ENCODE measurements at regions not wholly inside any gene's neighbourhood (a gene's known extent, or its start where the extent isn't known, plus 50 kb on each side); places are given as distances from the start of the nearest gene placed in this dataset.

DNA sequence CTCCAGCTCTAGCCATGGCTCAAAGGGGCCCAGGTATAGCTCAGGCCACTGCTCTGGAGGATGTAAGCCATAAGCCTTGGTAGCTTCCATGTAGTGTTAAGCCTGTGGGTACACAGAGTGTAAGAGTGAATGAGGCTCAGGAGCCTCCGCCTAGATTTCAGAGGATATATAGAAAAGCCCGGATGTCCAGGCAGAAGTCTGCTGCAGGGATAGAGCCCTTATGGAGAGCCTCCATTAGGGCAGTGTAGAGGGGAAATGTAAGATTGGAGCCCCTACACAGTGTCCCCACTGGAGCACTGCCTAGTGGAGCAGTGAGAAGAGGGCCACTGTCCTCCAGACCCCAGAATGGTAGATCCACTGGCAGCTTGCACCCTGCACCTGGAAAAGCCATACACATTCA, 240.8 kb upstream of the KLF14 start:
- TF ChIP-seq, protein P1, sequence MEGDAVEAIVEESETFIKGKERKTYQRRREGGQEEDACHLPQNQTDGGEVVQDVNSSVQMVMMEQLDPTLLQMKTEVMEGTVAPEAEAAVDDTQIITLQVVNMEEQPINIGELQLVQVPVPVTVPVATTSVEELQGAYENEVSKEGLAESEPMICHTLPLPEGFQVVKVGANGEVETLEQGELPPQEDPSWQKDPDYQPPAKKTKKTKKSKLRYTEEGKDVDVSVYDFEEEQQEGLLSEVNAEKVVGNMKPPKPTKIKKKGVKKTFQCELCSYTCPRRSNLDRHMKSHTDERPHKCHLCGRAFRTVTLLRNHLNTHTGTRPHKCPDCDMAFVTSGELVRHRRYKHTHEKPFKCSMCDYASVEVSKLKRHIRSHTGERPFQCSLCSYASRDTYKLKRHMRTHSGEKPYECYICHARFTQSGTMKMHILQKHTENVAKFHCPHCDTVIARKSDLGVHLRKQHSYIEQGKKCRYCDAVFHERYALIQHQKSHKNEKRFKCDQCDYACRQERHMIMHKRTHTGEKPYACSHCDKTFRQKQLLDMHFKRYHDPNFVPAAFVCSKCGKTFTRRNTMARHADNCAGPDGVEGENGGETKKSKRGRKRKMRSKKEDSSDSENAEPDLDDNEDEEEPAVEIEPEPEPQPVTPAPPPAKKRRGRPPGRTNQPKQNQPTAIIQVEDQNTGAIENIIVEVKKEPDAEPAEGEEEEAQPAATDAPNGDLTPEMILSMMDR (IDR thresholded peaks at IDR 0.05), result no peak
- no peak for TF ChIP-seq ZFX (IDR thresholded peaks at IDR 0.05; ENCODE audit: borderline replicate concordance)

Data from 22Rv1 (cell line).